ENCODE measurements at regions not wholly inside any gene's neighbourhood (a gene's known extent, or its start where the extent isn't known, plus 50 kb on each side); places are given as distances from the start of the nearest gene placed in this dataset.

GRCh38 chr6:125489579-125490285 is 188.0 kb upstream of the HDDC2 start:
- Mint-ChIP-seq H3K4me1 (peaks cover 2% of the 10 kb centered on the region), H3K4me3 (no peak overlapping the region), H3K27me3 (peaks cover 6% of the 10 kb centered on the region), H3K27ac (no peak overlapping the region), H3K36me3 (no peaks in the 10 kb centered on the region), H3K9me3 (no peaks in the 10 kb centered on the region)
- DNase-seq (ENCODE audit: low spot score in 2 of 2) (no peak), ATAC-seq (ENCODE audit: low read depth) (no peak)

- Mint-ChIP-seq H3K4me3 (no peak overlapping the region), H3K4me1 (no peaks in the 10 kb centered on the region), H3K36me3 (no peaks in the 10 kb centered on the region)
Observed at GRCh38 chr6:125491860-125492618, 190.3 kb upstream of the HDDC2 start.

GRCh38 chr6:125498606-125499005 is 196.8 kb upstream of the HDDC2 start:
- Mint-ChIP-seq H3K27me3 (peaks cover 1% of the 10 kb centered on the region), H3K27ac (no peak overlapping the region), H3K4me3 (no peak overlapping the region), H3K36me3 (no peaks in the 10 kb centered on the region), H3K9me3 (no peaks in the 10 kb centered on the region), H3K4me1 (no peaks in the 10 kb centered on the region)
- no peak for ATAC-seq (ENCODE audit: low read depth)
- DNase-seq (ENCODE audit: low spot score in 2 of 2) = no peak

More at GRCh38 chr6:125491860-125492618, 190.3 kb upstream of the HDDC2 start:
- Mint-ChIP-seq H3K9me3 (no peaks in the 10 kb centered on the region), H3K27ac (no peak overlapping the region), H3K27me3 (peaks cover 6% of the 10 kb centered on the region)
- no peak for DNase-seq (ENCODE audit: low spot score in 2 of 2)
- no peak for ATAC-seq (ENCODE audit: low read depth)

- H3K27me3 Mint-ChIP-seq = peaks cover 1% of the 10 kb centered on the region
- H3K27ac Mint-ChIP-seq = no peak overlapping the region
- DNase-seq (ENCODE audit: low spot score in 2 of 2) (no peak), ATAC-seq (ENCODE audit: low read depth) (no peak)
- no peaks in the 10 kb centered on the region for H3K36me3 Mint-ChIP-seq
- H3K4me1 Mint-ChIP-seq = no peaks in the 10 kb centered on the region
- H3K9me3 Mint-ChIP-seq = no peaks in the 10 kb centered on the region
- H3K4me3 Mint-ChIP-seq = no peak overlapping the region
Observed at GRCh38 chr6:125499535-125499934, 197.8 kb upstream of the HDDC2 start.

- no peak for ATAC-seq (ENCODE audit: low read depth)
- Mint-ChIP-seq H3K4me1 (peaks cover 4% of the 10 kb centered on the region), H3K27ac (no peak overlapping the region), H3K27me3 (peaks cover 10% of the 10 kb centered on the region), H3K36me3 (no peaks in the 10 kb centered on the region), H3K4me3 (no peak overlapping the region), H3K9me3 (peaks cover 3% of the 10 kb centered on the region)
- DNase-seq (ENCODE audit: low spot score in 2 of 2) = no peak
Observed at GRCh38 chr6:125503181-125503580, 201.4 kb upstream of the HDDC2 start.

- Mint-ChIP-seq H3K27ac (no peak overlapping the region), H3K4me1 (peaks cover 4% of the 10 kb centered on the region), H3K36me3 (no peaks in the 10 kb centered on the region), H3K4me3 (no peak overlapping the region), H3K27me3 (peaks cover 12% of the 10 kb centered on the region), H3K9me3 (peaks cover 3% of the 10 kb centered on the region)
- ATAC-seq (ENCODE audit: low read depth) = no peak
- no peak for DNase-seq (ENCODE audit: low spot score in 2 of 2)
Observed at GRCh38 chr6:125507987-125508655, 206.4 kb upstream of the HDDC2 start.

- ATAC-seq (ENCODE audit: low read depth) = no peak
- Mint-ChIP-seq H3K4me3 (no peak overlapping the region), H3K4me1 (peaks cover 4% of the 10 kb centered on the region), H3K27me3 (peaks cover 12% of the 10 kb centered on the region), H3K27ac (no peak overlapping the region), H3K36me3 (no peaks in the 10 kb centered on the region), H3K9me3 (peaks cover 3% of the 10 kb centered on the region)
- no peak for DNase-seq (ENCODE audit: low spot score in 2 of 2)
Observed at GRCh38 chr6:125508793-125509192, 207.0 kb upstream of the HDDC2 start.

- Mint-ChIP-seq H3K4me1 (peaks cover 4% of the 10 kb centered on the region), H3K27ac (no peak overlapping the region), H3K4me3 (no peak overlapping the region), H3K9me3 (peaks cover 3% of the 10 kb centered on the region), H3K27me3 (peaks cover 12% of the 10 kb centered on the region), H3K36me3 (no peaks in the 10 kb centered on the region)
- DNase-seq (ENCODE audit: low spot score in 2 of 2) = no peak
- ATAC-seq (ENCODE audit: low read depth) = no peak
Observed at GRCh38 chr6:125509477-125509876, 207.7 kb upstream of the HDDC2 start.

GRCh38 chr6:125510405-125510804 is 208.6 kb upstream of the HDDC2 start:
- Mint-ChIP-seq H3K36me3 (no peaks in the 10 kb centered on the region), H3K27me3 (peaks cover 12% of the 10 kb centered on the region), H3K4me3 (no peak overlapping the region), H3K4me1 (peaks cover 4% of the 10 kb centered on the region), H3K27ac (no peak overlapping the region), H3K9me3 (peaks cover 3% of the 10 kb centered on the region)
- no peak for ATAC-seq (ENCODE audit: low read depth)
- no peak for DNase-seq (ENCODE audit: low spot score in 2 of 2)

GRCh38 chr6:125511809-125512396 is 210.1 kb upstream of the HDDC2 start:
- Mint-ChIP-seq H3K36me3 (no peaks in the 10 kb centered on the region), H3K27me3 (peaks cover 10% of the 10 kb centered on the region), H3K4me3 (no peak overlapping the region), H3K4me1 (peaks cover 4% of the 10 kb centered on the region), H3K9me3 (peaks cover 6% of the 10 kb centered on the region), H3K27ac (no peak overlapping the region)
- no peak for ATAC-seq (ENCODE audit: low read depth)
- no peak for DNase-seq (ENCODE audit: low spot score in 2 of 2)

GRCh38 chr6:125512621-125513020 is 210.9 kb upstream of the HDDC2 start:
- peaks cover 3% of the 10 kb centered on the region for H3K4me1 Mint-ChIP-seq
- peaks cover 4% of the 10 kb centered on the region for H3K9me3 Mint-ChIP-seq
- H3K27ac Mint-ChIP-seq = no peak overlapping the region
- no peak overlapping the region for H3K4me3 Mint-ChIP-seq
- peaks cover 8% of the 10 kb centered on the region for H3K27me3 Mint-ChIP-seq
- H3K36me3 Mint-ChIP-seq = no peaks in the 10 kb centered on the region
- ATAC-seq (ENCODE audit: low read depth) (no peak), DNase-seq (ENCODE audit: low spot score in 2 of 2) (no peak)

- ATAC-seq (ENCODE audit: low read depth) = no peak
- no peaks in the 10 kb centered on the region for H3K4me1 Mint-ChIP-seq
- no peak for DNase-seq (ENCODE audit: low spot score in 2 of 2)
- peaks cover 4% of the 10 kb centered on the region for H3K9me3 Mint-ChIP-seq
- peaks cover 4% of the 10 kb centered on the region for H3K27me3 Mint-ChIP-seq
- H3K4me3 Mint-ChIP-seq = no peak overlapping the region
- H3K27ac Mint-ChIP-seq = no peak overlapping the region
- H3K36me3 Mint-ChIP-seq = no peaks in the 10 kb centered on the region
Observed at GRCh38 chr6:125513978-125514377, 212.2 kb upstream of the HDDC2 start.

GRCh38 chr6:125516644-125517043 is 214.9 kb upstream of the HDDC2 start:
- ATAC-seq (ENCODE audit: low read depth) (no peak), DNase-seq (ENCODE audit: low spot score in 2 of 2) (no peak)
- Mint-ChIP-seq H3K36me3 (no peaks in the 10 kb centered on the region), H3K27ac (no peak overlapping the region), H3K27me3 (no peaks in the 10 kb centered on the region), H3K9me3 (peaks cover 6% of the 10 kb centered on the region), H3K4me1 (no peaks in the 10 kb centered on the region), H3K4me3 (no peak overlapping the region)

GRCh38 chr6:125519367-125519766 is 217.6 kb upstream of the HDDC2 start:
- no peak for DNase-seq (ENCODE audit: low spot score in 2 of 2)
- no peak for ATAC-seq (ENCODE audit: low read depth)
- Mint-ChIP-seq H3K27me3 (no peaks in the 10 kb centered on the region), H3K4me3 (no peak overlapping the region), H3K36me3 (no peaks in the 10 kb centered on the region), H3K4me1 (no peaks in the 10 kb centered on the region), H3K27ac (no peak overlapping the region), H3K9me3 (peaks cover 6% of the 10 kb centered on the region)
